AG04450 (cell line): ENCODE measurements at regions not wholly inside any gene's neighbourhood (a gene's known extent, or its start where the extent isn't known, plus 50 kb on each side); places are given as distances from the start of the nearest gene placed in this dataset.

Experiments used
- CTCF ChIA-PET: fragments of 300-600, 350-600 bp; formaldehyde crosslinking; extraction: SDS; loops from one replicate; lab custom pipeline; 2022; ENCODE audit warnings: antibody characterized with exemption, inconsistent platforms; lab: Charles Lee
- POLR2A ChIA-PET: fragments of 350-600 bp; formaldehyde crosslinking; extraction: SDS; loops from one replicate; lab custom pipeline; 2021; ENCODE audit warnings: antibody characterized with exemption, inconsistent platforms; lab: Yijun Ruan, JAX
- DNase-seq: peaks from one replicate; pipeline ENCODE4 v3.0.0-alpha.2; 2011; ENCODE audit warnings: low read depth, low spot score
- H3K27ac ChIP-seq: one replicate; pipeline ENCODE4 v1.5.1; 2012; ENCODE audit warnings: low read depth, low read length, control low read depth
- H3K27me3 ChIP-seq: one replicate; pipeline ENCODE4 v1.6.0; 2012; ENCODE audit warnings: low read length; ENCODE audit not compliant: control insufficient read depth, insufficient read depth
- H3K4me3 ChIP-seq: 2 replicates; pipeline ENCODE4 v1.5.1; 2011; ENCODE audit warnings: mild to moderate bottlenecking, low read depth, low read length, control low read depth
- H3K9me3 ChIP-seq: 2 replicates; pipeline ENCODE4 v1.5.1; 2012; ENCODE audit warnings: low read length; ENCODE audit not compliant: control insufficient read depth, insufficient read depth
- TF ChIP-seq, protein P1 (sequence below): IDR thresholded peaks from 2 replicates; pipeline ENCODE4 v1.5.1; 2011; ENCODE audit warnings: low read depth, low read length, control low read depth, inconsistent platforms

DNA sequence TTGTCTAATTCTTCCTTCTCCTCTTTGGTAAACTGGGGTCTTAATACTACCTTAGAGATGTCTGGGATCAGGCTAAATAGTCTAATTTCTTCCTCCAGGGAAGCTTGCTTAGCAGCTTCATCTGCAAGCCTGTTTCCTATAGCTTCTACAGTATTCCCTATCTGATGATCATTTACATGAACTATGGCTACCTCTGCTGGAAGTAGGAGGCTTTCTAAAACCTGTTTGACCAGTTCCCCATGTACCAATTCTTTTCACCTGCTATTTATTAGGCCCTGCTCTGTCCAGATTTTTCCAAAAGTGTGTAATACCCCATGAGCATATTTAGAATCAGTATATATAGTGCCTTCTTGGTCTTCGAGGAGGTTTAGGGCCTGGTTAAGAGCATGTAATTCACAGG, 619.8 kb downstream of the HINT1 start:
- Histone ChIP-seq H3K4me3 (no peak overlapping the region), H3K27ac (no peak overlapping the region), H3K27me3 (no peaks in the 10 kb centered on the region), H3K9me3 (peaks cover 11% of the 10 kb centered on the region; the same call in 1 of the 2 replicates)
- ChIA-PET CTCF (no interaction called here), POLR2A (no interaction called here)
- no peak for DNase-seq
- TF ChIP-seq, protein P1, sequence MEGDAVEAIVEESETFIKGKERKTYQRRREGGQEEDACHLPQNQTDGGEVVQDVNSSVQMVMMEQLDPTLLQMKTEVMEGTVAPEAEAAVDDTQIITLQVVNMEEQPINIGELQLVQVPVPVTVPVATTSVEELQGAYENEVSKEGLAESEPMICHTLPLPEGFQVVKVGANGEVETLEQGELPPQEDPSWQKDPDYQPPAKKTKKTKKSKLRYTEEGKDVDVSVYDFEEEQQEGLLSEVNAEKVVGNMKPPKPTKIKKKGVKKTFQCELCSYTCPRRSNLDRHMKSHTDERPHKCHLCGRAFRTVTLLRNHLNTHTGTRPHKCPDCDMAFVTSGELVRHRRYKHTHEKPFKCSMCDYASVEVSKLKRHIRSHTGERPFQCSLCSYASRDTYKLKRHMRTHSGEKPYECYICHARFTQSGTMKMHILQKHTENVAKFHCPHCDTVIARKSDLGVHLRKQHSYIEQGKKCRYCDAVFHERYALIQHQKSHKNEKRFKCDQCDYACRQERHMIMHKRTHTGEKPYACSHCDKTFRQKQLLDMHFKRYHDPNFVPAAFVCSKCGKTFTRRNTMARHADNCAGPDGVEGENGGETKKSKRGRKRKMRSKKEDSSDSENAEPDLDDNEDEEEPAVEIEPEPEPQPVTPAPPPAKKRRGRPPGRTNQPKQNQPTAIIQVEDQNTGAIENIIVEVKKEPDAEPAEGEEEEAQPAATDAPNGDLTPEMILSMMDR, result no peak

DNA sequence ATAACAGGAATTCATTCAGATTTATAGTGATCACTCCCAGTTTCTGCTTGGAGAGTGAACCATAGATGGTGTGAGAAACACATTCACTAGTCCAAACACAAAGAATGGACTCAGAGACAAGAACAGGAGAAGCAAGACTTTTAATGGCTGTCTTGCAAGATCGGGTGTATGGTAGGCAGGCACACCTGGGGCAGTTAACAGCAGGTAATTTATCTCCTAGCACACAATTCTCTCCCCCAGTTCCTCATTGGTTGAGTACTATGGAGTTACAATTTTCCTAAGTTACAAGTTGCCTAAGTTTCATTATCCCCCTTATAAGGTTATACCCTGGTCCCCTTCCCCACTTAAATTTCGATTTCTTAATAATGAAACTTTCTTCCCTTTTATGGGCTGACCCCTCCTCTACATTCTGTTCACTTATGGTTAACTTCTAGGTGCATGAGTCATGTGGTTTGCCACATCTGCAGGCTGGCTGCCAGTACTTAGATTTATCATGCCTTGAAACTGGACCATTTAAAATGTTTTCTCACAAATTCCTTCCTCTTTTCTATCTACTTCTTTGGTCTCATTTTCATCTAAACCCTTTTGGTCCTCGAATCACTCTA, 623.3 kb downstream of the HINT1 start:
- no peaks in the 10 kb centered on the region for H3K27me3 ChIP-seq
- H3K9me3 ChIP-seq, result peaks cover 4% of the 10 kb centered on the region; the same call in 1 of the 2 replicates
- no peak overlapping the region for H3K4me3 ChIP-seq
- DNase-seq, result no peak
- TF ChIP-seq, protein P1, result no peak
- ChIA-PET CTCF (no interaction called here), POLR2A (no interaction called here)
- no peak overlapping the region for H3K27ac ChIP-seq

DNA sequence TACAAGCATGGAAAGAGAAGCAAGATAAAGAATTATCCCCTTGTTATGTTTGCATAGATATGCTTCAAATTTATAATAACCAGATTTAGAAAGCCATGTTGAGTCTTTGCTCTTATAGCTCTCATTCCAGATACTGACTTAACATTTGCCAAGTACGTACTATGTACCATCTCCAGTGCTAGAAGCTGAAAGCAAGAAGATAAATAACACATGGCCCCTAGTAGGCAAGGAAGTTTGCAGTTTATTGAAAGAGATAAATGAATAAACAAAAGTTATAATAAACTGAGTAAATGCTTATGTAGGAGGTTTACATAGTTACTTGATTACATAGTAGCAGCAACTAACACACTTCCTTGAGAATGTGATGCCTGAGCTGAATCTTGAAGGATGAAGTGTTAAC, 628.4 kb downstream of the HINT1 start:
- Histone ChIP-seq H3K27ac (no peak overlapping the region), H3K4me3 (no peak overlapping the region), H3K9me3 (no peaks in the 10 kb centered on the region), H3K27me3 (no peaks in the 10 kb centered on the region)
- POLR2A ChIA-PET, result no interaction called here
- TF ChIP-seq, protein P1, result no peak
- CTCF ChIA-PET, result interaction anchor here (0.5 kb wide), 1 partner anchor 472 kb away, joined by 3 read pairs; no protein-coding TSS in a partner anchor
- DNase-seq, result no peak

DNA sequence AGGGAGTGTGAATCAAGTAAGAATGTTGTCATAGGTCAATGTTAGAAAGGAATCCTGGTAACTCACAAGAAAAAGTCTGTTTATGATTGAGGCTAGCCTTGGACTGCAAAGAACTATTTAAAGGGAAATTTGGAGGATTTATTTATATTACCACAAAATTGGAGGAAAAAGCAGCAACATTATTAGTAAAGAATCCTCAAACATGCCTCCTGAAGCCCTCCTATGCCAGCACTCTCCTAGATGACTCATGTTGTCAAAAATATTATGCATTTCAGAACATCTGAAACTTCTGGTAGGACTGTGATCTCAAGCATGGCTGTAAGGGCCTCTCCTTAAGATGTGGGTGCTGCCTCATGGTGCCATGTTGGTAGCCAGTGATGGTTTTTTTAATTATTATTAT, 628.5 kb downstream of the CHSY3 start:
- Histone ChIP-seq H3K27ac (no peak overlapping the region), H3K27me3 (no peaks in the 10 kb centered on the region), H3K4me3 (no peak overlapping the region), H3K9me3 (peaks cover 7% of the 10 kb centered on the region)
- ChIA-PET POLR2A (no interaction called here), CTCF (no interaction called here)
- no peak for DNase-seq
- TF ChIP-seq, protein P1, result no peak

DNA sequence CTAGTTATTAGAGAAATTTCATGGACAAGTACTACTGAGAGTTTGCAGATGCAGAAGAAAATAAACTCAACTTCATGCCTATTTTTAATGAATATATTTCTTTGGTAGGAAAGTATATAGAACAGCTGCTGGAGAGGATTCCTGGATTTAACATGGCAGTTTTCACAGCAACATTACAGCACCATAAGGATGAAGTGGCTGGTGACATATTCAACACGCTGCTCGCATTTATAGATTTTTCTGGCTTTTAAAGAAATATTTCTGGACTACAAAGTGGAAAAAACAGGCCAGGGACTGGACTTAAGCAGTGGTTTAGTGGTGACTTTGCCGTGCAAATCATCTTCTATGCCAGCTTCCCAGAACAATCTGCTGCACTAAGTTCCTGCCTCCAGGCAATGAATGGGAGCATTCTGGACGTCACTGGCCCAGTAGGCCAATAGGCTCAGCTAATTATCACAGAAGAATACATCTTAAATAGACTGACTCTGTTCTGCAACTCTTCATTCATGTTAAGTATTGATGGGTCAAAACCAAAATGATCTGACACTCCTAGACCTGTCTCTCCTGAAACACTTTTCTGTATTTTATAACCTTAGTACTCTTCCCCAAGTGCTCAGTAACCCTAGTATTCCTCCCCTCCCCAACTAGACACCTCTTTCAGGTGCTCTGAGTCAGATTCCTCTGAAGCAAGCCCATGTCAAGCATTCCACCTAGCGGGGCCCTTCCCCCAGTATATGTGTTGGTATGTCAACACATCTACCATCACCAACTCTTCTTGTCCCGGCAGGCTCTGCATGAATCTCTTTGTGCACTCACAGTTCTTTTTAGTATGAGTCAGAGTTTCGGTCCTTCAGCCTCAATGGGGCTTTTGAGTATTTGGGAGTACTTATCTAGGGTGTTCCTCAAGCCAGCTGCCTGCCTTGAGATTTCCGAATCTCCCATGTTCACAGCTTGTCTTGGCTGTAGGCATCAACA, 625.5 kb downstream of the CHSY3 start:
- Histone ChIP-seq H3K27ac (no peak overlapping the region), H3K27me3 (no peaks in the 10 kb centered on the region), H3K4me3 (no peak overlapping the region), H3K9me3 (peaks cover 7% of the 10 kb centered on the region)
- POLR2A ChIA-PET, result no interaction called here
- DNase-seq, result no peak
- TF ChIP-seq, protein P1, result no peak
- CTCF ChIA-PET, result no interaction called here
